A549 (cell line): ENCODE measurements at regions not wholly inside any gene's neighbourhood (a gene's known extent, or its start where the extent isn't known, plus 50 kb on each side); places are given as distances from the start of the nearest gene placed in this dataset.
"Not testable (repeated sequence)": the region's sequence is repeated elsewhere in the genome, so short reads cannot be mapped to it uniquely, and the experiment has no call there.

Experiments
- ATAC-seq, 2 experiments: fragments of 200-7000 bp in 1 of 2; fragments of >200 bp in 1 of 2; cut with Nextera tagmentation in 1 of 2; cut with Tn5 transposase in 1 of 2; 3 replicates each; pipeline versions ENCODE4 v1.8.0 to v1.9.1; 2018 to 2020; ENCODE audit warnings: mild to moderate bottlenecking in 1 of 2, moderate library complexity in 1 of 2
- CTCF ChIA-PET: fragments of 300-600 bp; sonication (Branson Sonifier 250); formaldehyde crosslinking; extraction: SDS; loops from one replicate; lab custom pipeline; 2021; ENCODE audit warnings: antibody characterized with exemption, inconsistent platforms; lab: Yijun Ruan, JAX
- POLR2A ChIA-PET: fragments of 350-600 bp; formaldehyde crosslinking; extraction: SDS; loops from one replicate; lab custom pipeline; 2021; ENCODE audit warnings: antibody characterized with exemption, inconsistent platforms; lab: Yijun Ruan, JAX
- DNase-seq, 2 experiments: peaks; one replicate each; pipeline versions ENCODE4 v3.0.0 to v3.0.0-alpha.2; 2011 to 2016; ENCODE audit warnings: low read depth in 1 of 2, low spot score in 1 of 2
- FAIRE-seq: peaks from 2 replicates; lab custom pipeline; 2011; peaks lifted over from hg19 to GRCh38; lab: Jason Lieb, UNC
- H3K27ac ChIP-seq, 2 experiments: fragments of >200 bp; sonication (Bioruptor Twin); formaldehyde crosslinking; 3 replicates each; pipeline ENCODE4 v1.5.1; 2016 to 2017
- H3K4me1 ChIP-seq: fragments of >200 bp; sonication (Bioruptor Twin); formaldehyde crosslinking; 3 replicates; pipeline ENCODE4 v1.6.1; 2016
- H3K4me2 ChIP-seq: fragments of >200 bp; sonication (Bioruptor Twin); formaldehyde crosslinking; 3 replicates; pipeline ENCODE4 v1.6.1; 2016
- H3K4me3 ChIP-seq: fragments of >200 bp; sonication (Bioruptor Twin); formaldehyde crosslinking; 3 replicates; pipeline ENCODE4 v1.5.1; 2016
- H3K9me3 ChIP-seq: fragments of >200 bp; sonication (Bioruptor Twin); formaldehyde crosslinking; 3 replicates; pipeline ENCODE4 v1.6.1; 2016
- CBX2 ChIP-seq: fragments of 200-600 bp; sonication (generic); IDR thresholded peaks from 2 replicates; pipeline ENCODE4 v1.6.1; 2016; ENCODE audit warnings: low read depth, mild to moderate bottlenecking, borderline replicate concordance
- CHD2 ChIP-seq: fragments of 150-350 bp; IDR thresholded peaks from 2 replicates; pipeline ENCODE4 v1.6.1; 2014; ENCODE audit warnings: low read length; ENCODE audit not compliant: partially characterized antibody
- EHF ChIP-seq: fragments of 250-450 bp; sonication (Bioruptor Pico); IDR thresholded peaks from 2 replicates; pipeline ENCODE4 v1.5.0; 2020; ENCODE audit warnings: mild to moderate bottlenecking
- EP300 ChIP-seq, 2 experiments: fragments of >200 bp; sonication (Bioruptor Twin); formaldehyde crosslinking; IDR thresholded peaks; 2 replicates in 1 of 2; 3 replicates in 1 of 2; pipeline ENCODE4 v1.6.1; 2016 to 2017
- FOSB ChIP-seq: fragments of 250-450 bp; sonication (Bioruptor Pico); IDR thresholded peaks from 2 replicates; pipeline ENCODE4 v1.5.0; 2020; ENCODE audit warnings: mild to moderate bottlenecking, moderate library complexity
- FOSL2 ChIP-seq, 2 experiments: fragments of 450-650 bp in 1 of 2; fragments of >200 bp in 1 of 2; sonication (Bioruptor Twin) in 1 of 2; formaldehyde crosslinking; IDR thresholded peaks; 2 replicates each; pipeline versions ENCODE4 v1.5.0 to v1.6.1; 2016 to 2020; ENCODE audit warnings: mild to moderate bottlenecking in 1 of 2, moderate library complexity in 1 of 2
- HDAC2 ChIP-seq: fragments of 200-600 bp; sonication (generic); IDR thresholded peaks from 2 replicates; pipeline ENCODE4 v1.6.1; 2016
- HEYL ChIP-seq: fragments of 250-450 bp; sonication (Bioruptor Pico); IDR thresholded peaks from 2 replicates; pipeline ENCODE4 v1.8.0; 2021; ENCODE audit warnings: mild to moderate bottlenecking, moderate library complexity
- HOXB13 ChIP-seq: fragments of 250-450 bp; sonication (Bioruptor Pico); IDR thresholded peaks from 2 replicates; pipeline ENCODE4 v1.5.0; 2020; ENCODE audit warnings: low read depth, mild to moderate bottlenecking, moderate library complexity
- HOXB5 ChIP-seq: fragments of 250-450 bp; sonication (Bioruptor Pico); IDR thresholded peaks from 2 replicates; pipeline ENCODE4 v1.5.0; 2020; ENCODE audit warnings: mild to moderate bottlenecking, moderate library complexity
- NFE2L2 ChIP-seq: fragments of 150-350 bp; conservative IDR thresholded peaks from 2 replicates; pipeline ENCODE4 v1.6.1; 2014; ENCODE audit warnings: low read length
- NR3C1 ChIP-seq: fragments of >200 bp; sonication (Bioruptor Twin); formaldehyde crosslinking; IDR thresholded peaks from 3 replicates; pipeline ENCODE4 v1.6.1; 2017
- POLR2A ChIP-seq: IDR thresholded peaks from 2 replicates; pipeline ENCODE4 v1.6.1; 2012; ENCODE audit warnings: mild to moderate bottlenecking, low read length
- POLR2AphosphoS2 ChIP-seq: conservative IDR thresholded peaks from 2 replicates; pipeline ENCODE4 v1.6.1; 2012; ENCODE audit warnings: low read length, improper control_type of control experiment, inconsistent platforms
- RARB ChIP-seq: fragments of 250-450 bp; sonication (Bioruptor Pico); IDR thresholded peaks from 2 replicates; pipeline ENCODE4 v1.8.0; 2021; ENCODE audit warnings: mild to moderate bottlenecking, moderate library complexity
- RFX5 ChIP-seq: fragments of 450-650 bp; IDR thresholded peaks from 2 replicates; pipeline ENCODE4 v1.7.1; 2014; ENCODE audit warnings: antibody characterized with exemption, mild to moderate bottlenecking, moderate library complexity
- TFCP2L1 ChIP-seq: fragments of 250-450 bp; sonication (Bioruptor Pico); IDR thresholded peaks from 2 replicates; pipeline ENCODE4 v1.5.0; 2021; ENCODE audit warnings: mild to moderate bottlenecking
- ZFP36 ChIP-seq: fragments of 450-650 bp; IDR thresholded peaks from 2 replicates; pipeline ENCODE4 v1.6.1; 2014; ENCODE audit warnings: borderline replicate concordance; ENCODE audit not compliant: partially characterized antibody
- WGBS: methylation state at CpG from one replicate; pipeline ENCODE4 v1.1.6; 2017; ENCODE audit errors: missing lambda C conversion rate; 5-methylcytosine and 5-hydroxymethylcytosine counted together
- TF ChIP-seq, protein P1 (sequence below): fragments of >200 bp; sonication (Bioruptor Twin); formaldehyde crosslinking; IDR thresholded peaks from 2 replicates; pipeline ENCODE4 v1.6.1; 2016
- TF ChIP-seq, protein P2 (sequence below): fragments of 250-450 bp; sonication (Bioruptor Pico); IDR thresholded peaks from 2 replicates; pipeline ENCODE4 v1.5.0; 2020; ENCODE audit warnings: low read depth, mild to moderate bottlenecking, moderate library complexity
- TF ChIP-seq, protein P3 (sequence below): fragments of 450-650 bp; IDR thresholded peaks from 2 replicates; pipeline ENCODE4 v1.6.1; 2014; ENCODE audit warnings: antibody characterized with exemption
- TF ChIP-seq, protein P4 (sequence below): fragments of >200 bp; sonication (Bioruptor Twin); formaldehyde crosslinking; IDR thresholded peaks from 3 replicates; pipeline ENCODE4 v1.6.1; 2016

DNA sequence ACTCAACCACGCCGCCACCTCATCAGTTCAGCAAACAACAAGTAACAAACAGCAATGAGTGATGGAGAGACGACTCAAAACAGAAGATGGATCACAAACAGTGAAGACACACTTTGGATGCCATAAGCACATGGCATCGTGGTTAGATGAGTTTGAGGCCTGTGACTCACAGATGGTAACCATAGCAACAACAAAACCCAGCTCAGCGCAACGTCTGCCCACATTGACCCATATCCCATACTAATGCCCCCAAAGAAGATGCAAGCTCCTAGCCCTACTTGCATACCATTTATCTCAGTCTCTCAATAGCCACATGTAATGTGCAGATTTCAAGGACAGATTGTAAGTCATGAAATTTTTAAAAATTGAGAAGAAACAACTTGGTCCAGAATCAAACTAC is 1322.3 kb upstream of the TMEM132C start:
- no peak for FAIRE-seq
- Histone ChIP-seq H3K9me3 (no peaks in the 10 kb centered on the region; the same call in 2 of the 3 replicates), H3K4me3 (no peak overlapping the region), H3K4me1 (no peaks in the 10 kb centered on the region), H3K27ac (no peak overlapping the region), H3K4me2 (no peak overlapping the region)
- ChIA-PET CTCF (interaction anchor here (0.7 kb wide), 1 partner anchor 307 kb away, joined by 3 read pairs; no protein-coding TSS in a partner anchor), POLR2A (no interaction called here)
- no peak for DNase-seq
- ATAC-seq, result no peak
- 37% methylated on average over 6 of the region's 6 CpGs for WGBS
- TF ChIP-seq FOSB (CRISPR knock-in tag), result no peak
- TF ChIP-seq NR3C1, result no peak
- TF ChIP-seq TFCP2L1 (CRISPR knock-in tag), result no peak
- TF ChIP-seq, protein P1, sequence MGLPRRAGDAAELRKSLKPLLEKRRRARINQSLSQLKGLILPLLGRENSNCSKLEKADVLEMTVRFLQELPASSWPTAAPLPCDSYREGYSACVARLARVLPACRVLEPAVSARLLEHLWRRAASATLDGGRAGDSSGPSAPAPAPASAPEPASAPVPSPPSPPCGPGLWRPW, result no peak
- no peak for TF ChIP-seq CBX2
- no peak for TF ChIP-seq FOSL2 (IDR thresholded peaks at IDR 0.05)
- no peak for TF ChIP-seq FOSL2 (CRISPR knock-in tag; IDR thresholded peaks at IDR 0.05)
- TF ChIP-seq CHD2, result no peak
- TF ChIP-seq, all 56 proteins: peak for 0

DNA sequence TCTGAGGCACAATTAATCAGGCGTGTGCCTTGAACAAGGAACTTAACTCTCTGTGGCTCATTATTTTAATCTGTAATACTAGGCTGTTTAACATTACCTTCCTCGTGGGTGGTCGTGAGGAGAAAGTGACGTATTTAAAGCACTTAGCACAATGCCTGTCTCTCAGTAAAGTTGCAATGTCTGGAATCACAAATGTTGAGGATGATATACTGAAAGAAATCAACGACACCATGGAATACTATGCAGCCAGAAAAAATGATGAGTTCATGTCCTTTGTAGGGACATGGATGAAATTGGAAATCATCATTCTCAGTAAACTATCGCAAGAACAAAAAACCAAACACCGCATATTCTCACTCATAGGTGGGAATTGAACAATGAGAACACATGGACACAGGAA is 1320.0 kb upstream of the TMEM132C start:
- 11% methylated on average over 7 of the region's 7 CpGs for WGBS
- ATAC-seq, FAIRE-seq, H3K4me3 ChIP-seq, POLR2A ChIA-PET, H3K27ac ChIP-seq, DNase-seq, H3K4me1 ChIP-seq, H3K4me2 ChIP-seq, H3K9me3 ChIP-seq: not testable (repeated sequence)
- CTCF ChIA-PET, result interaction anchor here (0.7 kb wide), 1 partner anchor 1450 kb away, joined by 3 read pairs; no protein-coding TSS in a partner anchor

DNA sequence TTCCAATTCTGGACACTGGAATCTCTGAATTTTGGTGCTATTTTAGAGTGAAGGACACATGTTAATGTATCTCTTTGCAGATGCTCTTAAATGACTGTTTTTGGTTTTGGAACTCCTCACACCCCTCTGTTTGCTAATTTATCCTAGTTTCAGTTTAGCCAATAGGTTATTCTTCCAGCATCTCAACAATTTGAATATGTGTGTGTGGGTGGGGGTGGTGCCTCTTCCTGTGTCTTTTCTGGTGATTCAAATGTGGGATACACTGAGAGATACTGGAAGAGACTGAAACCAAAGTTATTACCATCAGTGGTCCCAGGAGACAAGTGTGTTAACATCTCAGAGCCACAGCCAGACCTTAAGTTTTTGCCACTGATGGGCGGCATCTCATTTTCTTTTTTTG is 1317.4 kb upstream of the TMEM132C start:
- CTCF ChIA-PET, result no interaction called here
- POLR2A ChIA-PET, result interaction anchor here (0.6 kb wide), 1 partner anchor 1618 kb away, joined by 7 read pairs; no protein-coding TSS in a partner anchor
- 34% methylated on average over 1 of the region's 1 CpG for WGBS
- FAIRE-seq, result no peak
- H3K27ac ChIP-seq, result no peak overlapping the region
- DNase-seq, result no peak
- TF ChIP-seq HDAC2, result no peak
- TF ChIP-seq, protein P2, sequence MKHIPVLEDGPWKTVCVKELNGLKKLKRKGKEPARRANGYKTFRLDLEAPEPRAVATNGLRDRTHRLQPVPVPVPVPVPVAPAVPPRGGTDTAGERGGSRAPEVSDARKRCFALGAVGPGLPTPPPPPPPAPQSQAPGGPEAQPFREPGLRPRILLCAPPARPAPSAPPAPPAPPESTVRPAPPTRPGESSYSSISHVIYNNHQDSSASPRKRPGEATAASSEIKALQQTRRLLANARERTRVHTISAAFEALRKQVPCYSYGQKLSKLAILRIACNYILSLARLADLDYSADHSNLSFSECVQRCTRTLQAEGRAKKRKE, result no peak
- no peak for TF ChIP-seq HEYL (CRISPR knock-in tag)
- TF ChIP-seq, protein P3, sequence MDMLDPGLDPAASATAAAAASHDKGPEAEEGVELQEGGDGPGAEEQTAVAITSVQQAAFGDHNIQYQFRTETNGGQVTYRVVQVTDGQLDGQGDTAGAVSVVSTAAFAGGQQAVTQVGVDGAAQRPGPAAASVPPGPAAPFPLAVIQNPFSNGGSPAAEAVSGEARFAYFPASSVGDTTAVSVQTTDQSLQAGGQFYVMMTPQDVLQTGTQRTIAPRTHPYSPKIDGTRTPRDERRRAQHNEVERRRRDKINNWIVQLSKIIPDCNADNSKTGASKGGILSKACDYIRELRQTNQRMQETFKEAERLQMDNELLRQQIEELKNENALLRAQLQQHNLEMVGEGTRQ, result no peak
- TF ChIP-seq POLR2A, result no peak
- no peak for TF ChIP-seq POLR2AphosphoS2
- TF ChIP-seq, protein P4, sequence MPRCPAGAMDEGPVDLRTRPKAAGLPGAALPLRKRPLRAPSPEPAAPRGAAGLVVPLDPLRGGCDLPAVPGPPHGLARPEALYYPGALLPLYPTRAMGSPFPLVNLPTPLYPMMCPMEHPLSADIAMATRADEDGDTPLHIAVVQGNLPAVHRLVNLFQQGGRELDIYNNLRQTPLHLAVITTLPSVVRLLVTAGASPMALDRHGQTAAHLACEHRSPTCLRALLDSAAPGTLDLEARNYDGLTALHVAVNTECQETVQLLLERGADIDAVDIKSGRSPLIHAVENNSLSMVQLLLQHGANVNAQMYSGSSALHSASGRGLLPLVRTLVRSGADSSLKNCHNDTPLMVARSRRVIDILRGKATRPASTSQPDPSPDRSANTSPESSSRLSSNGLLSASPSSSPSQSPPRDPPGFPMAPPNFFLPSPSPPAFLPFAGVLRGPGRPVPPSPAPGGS, result no peak
- no peak for TF ChIP-seq HOXB5 (CRISPR knock-in tag)
- TF ChIP-seq HOXB13 (CRISPR knock-in tag), result no peak
- no peak for TF ChIP-seq RFX5
- no peak for TF ChIP-seq EP300 (IDR thresholded peaks at IDR 0.05)
- TF ChIP-seq NR3C1, result no peak
- no peak for TF ChIP-seq NFE2L2
- no peak for TF ChIP-seq RARB (CRISPR knock-in tag)
- no peak for TF ChIP-seq ZFP36
- TF ChIP-seq EHF (CRISPR knock-in tag), result no peak
- no peaks in the 10 kb centered on the region; the same call in 2 of the 3 replicates for H3K9me3 ChIP-seq
- H3K4me3 ChIP-seq, result no peak overlapping the region
- no peaks in the 10 kb centered on the region for H3K4me1 ChIP-seq
- no peak overlapping the region for H3K4me2 ChIP-seq
- ATAC-seq, result no peak
